ENCODE measurements at regions not wholly inside any gene's neighbourhood (a gene's known extent, or its start where the extent isn't known, plus 50 kb on each side); places are given as distances from the start of the nearest gene placed in this dataset.

DNA sequence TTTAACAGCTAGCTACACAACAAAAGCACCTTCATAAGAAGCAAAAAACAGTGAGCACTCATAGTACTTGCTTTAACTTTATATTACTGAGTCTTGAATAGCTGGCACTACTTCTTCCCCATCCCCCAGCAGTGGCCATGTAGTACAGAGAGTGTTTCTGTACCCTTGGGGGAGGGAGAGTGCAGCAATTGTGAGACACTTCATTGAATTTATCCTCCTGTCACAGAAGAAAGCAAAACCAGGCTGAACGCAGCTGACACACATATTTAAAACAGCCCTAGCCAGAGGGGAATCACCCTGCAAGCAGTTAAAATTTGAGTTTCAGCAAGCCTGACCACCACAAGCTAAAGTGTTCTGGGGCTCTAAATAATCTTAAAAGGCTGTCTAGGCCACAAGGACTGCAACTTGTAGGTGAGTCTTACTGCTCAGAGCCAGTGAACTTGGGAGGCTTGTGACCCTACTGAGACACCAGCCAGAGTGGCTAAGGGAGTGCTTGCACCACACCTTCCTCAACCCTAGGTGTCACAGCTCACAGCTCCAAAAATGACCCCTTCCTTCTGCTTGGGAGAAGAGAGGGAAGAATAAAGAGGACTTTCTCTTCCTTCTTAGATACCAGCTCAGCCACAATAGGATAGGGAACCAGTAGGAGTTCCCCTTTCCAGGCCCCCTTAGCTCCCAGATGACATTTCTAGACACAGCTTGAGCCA, 97.7 kb upstream of the MEOX2 start:
- DNase-seq, result no peak

DNA sequence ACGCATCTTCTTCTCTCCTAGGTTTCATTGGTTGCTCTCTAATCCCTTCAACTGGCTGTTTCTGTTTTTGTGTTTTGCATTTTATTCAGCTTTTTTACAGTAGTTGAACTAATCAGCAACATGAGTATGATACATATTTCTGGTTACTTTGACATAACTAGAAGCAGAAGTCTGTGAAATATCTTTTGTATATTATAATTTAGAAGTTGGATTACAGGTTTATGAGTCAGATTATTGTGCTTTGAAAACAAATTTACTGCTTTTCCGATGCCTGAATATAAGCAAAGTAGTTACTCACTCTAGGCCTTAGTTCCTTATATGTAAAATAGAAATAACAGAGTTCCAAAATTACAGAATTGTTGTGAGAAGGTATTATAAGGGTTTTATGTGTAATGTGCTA, 96.2 kb upstream of the MEOX2 start:
- DNase-seq, result no peak

DNA sequence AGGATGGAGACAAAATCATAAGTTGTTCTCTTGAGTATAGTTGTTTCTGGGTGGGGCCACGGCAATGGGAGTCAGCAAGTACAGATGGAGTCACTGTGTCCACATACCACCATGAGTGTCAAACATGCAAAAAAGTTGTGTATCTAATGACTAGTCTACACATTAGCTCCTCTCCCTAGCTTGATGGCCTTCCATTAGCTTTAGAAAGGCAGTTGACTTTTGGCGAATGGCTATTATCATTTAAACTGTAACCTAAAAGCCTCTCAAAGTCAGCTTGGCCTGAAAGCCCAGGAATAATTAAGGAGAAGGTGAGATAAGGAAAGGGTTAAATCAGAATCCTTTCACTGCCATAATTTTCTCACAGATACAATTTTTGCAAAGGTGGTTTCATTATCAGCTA, 95.5 kb upstream of the MEOX2 start:
- no peak for DNase-seq

DNA sequence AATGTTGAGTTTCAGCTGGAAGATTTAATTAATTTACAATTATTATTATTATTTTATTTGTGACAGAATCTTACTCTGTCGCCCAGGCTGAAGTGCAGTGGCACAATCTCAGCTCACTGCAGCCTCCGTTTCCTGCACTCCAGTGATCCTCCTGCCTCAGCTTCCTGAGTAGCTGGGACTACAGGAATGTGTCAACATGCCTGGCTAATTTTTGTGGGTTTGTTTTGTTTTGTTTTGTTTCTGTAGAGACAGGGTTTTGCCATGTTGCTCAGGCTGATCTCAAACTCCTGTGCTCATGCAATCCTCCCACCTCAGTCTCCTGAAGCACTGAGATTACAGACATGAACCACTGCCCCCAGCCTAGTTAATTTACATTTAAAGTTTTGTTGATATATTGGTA, 93.8 kb upstream of the MEOX2 start:
- DNase-seq, result no peak

DNA sequence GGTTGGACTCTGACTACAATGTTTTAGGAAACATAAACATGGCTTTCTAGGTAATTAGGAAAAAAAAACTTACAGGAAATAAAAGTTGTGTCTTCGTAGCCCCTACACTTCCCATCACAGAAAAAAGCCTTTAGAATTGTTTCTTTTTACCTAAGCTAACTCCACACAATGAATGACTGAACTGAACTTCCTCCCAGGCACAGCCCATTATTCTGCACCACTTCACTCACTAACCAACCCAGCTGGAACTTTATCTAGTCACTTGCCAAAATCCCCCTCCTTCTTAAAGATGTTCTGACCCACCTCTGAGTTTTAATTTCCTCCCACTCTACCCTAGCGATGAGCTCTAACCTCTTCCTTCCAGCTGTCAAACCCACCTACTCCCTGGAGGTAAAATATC, 91.7 kb upstream of the MEOX2 start:
- DNase-seq, result no peak

DNA sequence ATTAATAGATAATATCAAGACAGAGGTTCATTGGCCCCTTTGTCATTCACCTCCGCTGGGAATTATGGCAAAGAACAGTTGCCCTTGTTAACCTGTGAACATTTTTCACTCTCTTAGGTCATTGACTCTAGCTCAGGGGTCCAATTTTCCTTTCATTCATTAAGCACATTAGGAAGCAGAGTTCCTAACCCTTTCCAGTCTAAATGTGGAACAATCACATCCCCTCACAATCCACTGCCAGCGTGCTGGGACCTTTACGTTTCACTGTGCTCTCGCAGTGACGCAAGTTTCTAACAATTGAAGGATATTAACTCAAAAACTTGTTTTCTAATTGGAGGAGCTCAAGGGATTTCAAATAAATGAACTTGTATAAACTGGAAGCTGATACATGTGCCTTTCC, 79.3 kb upstream of the MEOX2 start:
- DNase-seq, result no peak

DNA sequence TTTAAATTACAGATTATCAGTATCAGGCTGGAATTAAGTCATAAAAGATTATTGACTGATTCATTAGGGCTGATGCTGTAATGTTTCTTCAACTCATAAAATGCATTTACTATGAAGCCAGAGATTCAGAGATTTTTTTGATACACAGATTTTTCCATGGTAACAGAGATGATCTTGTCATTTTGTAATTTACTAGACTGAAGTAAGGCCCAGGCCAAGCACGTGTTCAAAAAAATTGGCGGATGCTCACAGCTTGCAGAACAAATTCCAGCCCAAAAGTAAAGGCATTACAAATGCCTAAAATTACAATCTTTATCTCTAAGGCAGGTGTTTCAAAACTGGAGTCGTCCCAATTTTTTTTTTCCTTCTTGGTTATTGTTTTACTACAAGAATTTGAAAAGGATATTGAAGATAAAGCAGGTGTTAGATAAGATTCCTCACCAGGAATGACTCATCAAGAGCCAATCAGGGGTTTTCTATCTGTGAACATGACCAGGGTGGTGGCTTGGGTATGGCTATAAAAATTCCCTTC, 78.4 kb upstream of the MEOX2 start:
- no peak for DNase-seq

DNA sequence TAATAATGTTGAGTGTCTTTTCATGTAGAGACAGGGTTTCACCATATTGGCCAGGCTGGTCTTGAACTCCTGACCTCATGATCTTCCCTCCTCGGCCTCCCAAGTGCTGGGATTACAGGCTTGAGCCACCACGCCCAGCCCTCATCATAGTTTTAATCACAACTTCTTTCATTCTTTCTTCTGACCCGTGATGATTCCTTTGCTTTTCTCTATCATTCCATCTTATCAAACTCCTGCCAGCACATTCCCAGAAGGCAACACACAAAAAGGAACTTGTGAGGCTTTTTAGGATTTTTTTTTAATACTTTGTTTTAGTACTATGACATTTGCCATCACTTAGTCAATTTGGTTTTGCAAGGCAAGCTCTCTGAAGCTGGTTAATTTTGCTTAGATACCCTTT, 77.5 kb upstream of the MEOX2 start:
- DNase-seq, result no peak

DNA sequence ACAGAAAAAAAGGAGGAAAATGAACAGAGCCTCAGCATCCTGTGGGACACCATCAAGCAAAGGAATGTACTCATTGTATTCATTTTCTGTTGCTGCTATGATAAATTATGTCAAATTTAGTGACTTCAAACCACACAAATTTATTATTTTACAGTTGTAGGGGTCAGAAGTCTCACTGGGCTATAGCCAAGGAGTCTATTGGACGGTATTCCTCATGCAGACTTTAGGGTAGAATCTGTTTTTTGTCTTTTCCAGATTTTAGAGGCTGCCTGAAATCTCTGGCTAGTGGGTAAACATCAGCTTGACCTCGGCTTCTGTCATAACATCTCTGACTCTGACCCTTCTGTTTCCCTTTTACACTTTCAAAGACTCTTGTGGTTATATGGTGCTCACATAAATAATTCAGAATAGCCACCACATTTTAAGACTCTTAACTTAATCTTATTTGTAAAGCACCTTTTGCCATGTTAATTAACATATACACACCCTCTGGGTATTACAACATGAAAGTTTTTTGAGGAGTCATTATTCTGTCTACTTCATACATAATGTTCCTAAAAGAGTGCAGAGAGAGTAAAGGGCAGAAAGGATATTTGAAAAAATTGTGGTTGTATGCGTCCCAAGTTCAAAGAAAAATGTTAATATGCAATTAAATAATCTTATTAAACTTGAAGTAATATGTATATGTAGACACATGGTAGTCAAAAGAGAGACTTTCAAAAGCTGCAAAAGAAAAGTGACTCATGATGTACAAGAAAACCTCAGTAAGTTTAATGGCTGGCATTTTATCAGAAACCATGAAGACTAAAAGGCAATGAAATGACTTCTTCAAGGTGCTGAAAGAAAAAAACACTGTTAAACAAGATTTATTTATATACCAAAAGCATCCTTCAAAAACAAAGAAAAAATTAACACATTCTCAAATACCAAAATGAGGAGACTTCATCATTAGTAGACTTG, 70.8 kb upstream of the MEOX2 start:
- DNase-seq, result no peak

DNA sequence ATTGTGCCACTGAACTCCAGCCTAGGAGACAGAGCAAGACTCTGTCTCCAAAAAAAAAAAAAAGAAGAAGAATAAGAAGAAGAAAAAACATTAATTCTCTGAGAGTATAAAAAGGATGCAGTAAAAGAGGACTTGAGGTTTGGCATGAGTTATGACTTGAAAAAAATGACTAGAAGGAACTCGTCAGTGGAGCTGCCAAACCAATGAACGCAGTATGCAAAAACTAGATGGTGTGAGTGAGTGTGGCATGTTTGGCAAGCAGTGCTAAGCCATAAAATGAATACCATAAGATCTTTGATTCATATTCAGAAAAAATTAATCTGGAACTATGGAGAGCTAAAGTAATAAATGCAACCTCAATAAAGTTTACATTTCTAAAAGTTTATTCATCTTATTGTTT, 68.6 kb upstream of the MEOX2 start:
- no peak for DNase-seq

DNA sequence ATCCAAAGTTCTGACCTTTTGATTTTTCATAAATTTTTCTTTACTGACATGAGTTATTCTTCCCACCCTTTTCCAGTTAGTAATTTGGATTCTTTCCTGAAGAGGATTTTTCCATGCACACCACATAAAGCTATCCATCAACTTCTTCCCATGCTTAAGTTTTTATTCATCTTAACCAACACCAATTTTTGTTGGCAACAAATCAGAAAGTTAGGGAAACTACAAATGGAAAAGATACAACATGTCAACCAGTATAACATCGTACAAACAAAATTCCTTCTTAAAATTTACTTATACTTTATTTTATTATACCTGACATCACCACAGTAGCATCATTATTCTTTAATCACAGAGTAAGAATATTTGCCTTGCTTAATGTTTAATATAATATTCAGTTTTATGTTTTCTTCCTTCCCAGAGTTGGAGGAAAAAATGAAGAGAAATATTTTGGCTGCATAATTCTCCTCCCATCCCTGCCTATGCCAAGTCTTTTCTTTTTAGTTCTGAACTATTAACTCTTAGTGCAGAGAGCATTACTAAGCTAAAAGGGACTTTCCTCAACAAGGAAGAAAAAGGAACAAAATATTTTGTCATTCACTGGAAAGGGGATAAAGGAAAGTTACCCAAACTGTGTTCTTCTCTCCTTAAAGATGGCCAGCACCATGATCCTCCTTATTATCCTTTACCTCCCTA, 67.5 kb upstream of the MEOX2 start:
- DNase-seq, result no peak

DNA sequence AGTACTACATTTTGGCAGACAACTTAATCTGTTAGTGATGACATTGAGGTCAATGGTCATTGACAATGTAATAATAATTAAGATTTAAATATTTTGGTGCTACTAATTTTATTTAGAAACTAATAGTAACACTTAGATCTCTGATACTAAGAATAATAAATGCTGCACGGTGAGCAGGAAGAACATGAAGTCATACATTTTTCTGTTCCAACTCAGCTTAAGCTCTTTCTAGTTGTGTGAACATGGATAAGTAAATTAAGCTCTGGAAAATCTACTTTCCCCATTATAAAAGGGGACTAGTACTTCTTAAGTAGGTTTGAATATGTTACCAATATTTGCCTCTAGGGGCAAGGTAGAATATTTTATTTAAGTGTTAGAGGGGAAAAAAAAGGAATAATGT, 65.9 kb upstream of the MEOX2 start:
- no peak for DNase-seq

DNA sequence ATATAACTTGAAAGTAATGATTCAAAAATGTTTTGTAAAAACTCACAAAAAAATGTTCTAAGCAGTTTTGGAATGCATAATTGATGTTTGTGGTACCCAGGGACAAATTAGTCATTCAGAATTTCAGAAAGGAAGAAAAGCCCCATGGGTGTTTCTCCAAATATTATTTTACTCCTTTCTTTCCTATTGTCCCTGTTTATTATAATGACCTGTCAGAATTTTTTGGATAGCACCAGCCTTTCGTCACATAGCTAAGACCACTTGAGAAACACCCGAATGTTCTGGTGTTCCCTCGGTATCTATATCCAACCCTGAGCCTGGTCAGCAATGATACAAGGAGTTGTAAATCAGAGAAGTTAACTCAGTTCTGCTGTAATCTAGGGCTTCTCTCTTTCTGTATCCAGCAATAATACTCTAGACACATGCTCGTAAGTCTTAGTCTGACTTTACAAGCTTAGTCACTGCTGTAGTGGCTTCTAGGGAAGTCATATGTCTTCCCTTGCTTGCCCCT, 64.8 kb upstream of the MEOX2 start:
- no peak for DNase-seq

DNA sequence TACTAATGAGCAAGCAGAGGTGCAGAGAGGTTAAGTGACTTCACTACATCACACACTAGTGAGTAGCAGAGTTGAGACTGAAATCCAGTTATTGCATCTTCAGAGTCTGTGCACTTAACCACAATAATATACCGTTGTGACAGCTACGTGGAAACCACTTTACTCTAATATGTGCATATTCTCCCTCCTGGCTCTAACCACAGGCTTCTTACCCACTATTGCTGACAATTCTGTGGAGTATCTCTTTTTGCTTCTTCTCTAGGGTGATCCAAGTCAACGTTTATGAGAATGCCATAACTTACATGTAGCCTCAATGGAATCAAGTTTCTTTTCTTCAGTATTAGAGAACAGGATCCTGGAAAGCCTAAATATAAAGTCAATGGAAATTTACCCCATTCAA, 64.2 kb upstream of the MEOX2 start:
- no peak for DNase-seq

DNA sequence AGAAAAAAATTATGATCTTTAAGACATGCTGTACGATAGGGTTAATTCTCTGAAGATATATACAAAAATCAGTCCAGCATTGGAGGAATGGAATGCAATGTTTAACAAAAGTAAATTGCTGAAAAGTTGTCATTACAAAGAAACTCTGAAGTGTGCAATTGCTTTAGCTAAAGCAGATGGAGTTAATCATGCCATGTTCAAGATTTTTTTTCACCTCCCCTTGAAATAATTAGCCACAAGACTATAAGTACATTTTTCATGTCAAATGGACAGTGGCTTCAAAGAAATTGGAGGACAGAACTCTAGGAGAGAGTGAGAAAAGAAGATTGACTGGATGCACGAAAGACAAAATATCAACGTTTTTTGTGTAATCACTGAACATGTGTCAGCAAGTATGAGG, 63.1 kb upstream of the MEOX2 start:
- DNase-seq, result no peak

DNA sequence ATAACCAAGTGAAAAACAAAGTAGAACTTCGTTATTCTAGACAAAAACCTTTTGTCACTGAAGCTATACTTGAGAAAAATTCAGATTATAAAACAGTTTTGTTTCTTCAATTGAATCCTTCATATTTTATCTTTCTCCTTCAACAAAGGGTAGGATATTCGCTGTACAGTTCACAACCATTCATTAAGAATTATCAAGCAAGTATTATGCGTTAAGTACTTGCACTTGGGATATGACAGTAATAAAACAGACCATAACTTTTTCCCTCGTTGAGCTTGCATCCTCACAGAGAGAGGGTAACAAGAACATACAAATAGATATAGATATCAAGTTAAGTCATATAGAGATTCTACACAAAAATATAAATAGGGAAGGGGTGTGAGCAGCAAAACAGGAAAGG, 61.2 kb upstream of the MEOX2 start:
- DNase-seq, result no peak

DNA sequence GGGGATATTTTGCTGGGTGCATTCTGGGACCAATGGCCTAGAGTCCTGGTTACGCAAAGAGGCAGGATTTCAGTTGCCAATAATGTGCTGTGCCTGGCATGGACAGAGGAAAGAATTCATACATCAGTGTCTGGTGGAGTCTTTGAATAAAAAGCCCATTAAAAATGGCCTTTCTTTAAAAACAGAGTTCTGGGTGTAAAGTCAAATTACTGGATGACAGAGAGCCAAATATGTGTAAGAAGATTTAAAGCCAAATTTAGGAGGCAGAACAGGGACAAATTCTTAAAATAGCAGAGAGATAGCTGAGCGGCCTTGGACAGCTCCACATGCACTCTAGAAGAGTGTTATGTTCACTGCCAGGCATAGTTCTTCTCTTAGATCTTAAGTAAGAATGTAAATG, 60.8 kb upstream of the MEOX2 start:
- DNase-seq, result no peak

DNA sequence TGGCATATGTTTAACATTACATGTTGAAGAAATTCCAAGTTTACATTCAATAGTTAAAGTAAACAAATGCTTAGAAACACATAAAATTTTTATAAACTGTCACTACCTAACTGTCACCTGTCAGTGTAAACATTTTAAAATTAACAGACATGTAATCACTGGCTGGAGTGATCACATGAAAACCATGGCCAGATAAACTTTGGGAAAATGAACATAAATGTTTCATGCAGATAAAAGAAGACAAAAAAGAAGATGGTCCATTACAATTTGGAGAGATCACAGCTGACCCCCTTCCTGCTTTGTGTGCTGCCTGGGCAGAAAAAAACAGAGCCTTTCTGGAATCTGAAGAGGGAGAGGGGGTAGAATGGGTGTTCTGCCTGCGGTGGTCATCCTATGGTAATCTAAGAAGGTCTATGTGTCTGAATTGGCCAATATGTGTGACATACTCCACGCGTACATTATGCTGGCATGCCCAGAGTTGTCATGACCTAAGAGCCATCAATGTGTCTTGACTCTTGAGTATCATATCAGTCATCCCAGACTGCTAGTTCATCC, 57.5 kb upstream of the MEOX2 start:
- no peak for DNase-seq

DNA sequence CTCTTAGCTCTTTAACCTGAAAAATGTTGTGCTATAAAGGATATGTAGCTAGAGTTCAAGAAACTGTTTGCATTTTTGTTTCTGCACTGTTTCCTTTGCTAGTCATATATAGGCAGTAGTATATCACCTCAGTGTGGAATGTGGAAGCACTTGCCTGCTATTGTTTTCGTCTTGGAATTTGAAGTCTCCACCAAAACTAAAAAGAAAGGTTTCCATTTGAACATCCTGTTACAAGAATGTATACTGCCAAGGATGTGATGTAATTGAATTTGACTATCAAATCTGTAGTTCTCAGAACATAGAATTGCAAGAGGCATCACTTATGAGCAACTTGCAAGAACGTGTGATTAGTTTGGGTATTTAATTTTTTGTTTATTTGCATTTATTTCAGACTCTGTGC, 51.1 kb upstream of the MEOX2 start:
- no peak for DNase-seq
